ENCODE measurements at regions not wholly inside any gene's neighbourhood (a gene's known extent, or its start where the extent isn't known, plus 50 kb on each side); places are given as distances from the start of the nearest gene placed in this dataset.

DNA sequence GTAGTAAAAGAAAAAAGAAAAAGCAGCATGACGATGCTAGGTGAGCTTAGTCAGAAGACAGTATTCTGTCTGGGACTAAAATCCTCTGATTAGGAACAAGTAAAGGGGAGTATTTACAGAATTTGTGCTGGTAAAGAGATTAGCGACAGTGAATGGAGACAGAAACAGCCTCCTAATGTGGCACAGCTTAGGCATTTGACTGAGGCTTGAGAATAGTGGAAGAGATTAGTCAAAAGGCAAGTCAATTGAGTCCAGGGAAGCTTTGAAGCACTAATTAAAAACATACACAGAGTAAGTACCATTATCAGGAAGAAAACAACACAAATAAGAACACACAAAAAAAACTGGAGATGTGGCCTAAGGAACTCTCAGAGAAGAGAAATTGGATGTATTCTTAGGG is 131.9 kb upstream of the CLEC14A start:
- ChIA-PET CTCF (interaction anchor here (0.7 to 1.6 kb wide), 2 partner anchors 11 to 13 kb away, joined by 3 to 4 read pairs; no protein-coding TSS in a partner anchor), POLR2A (no interaction called here)
- no peak for TF ChIP-seq CTCF (IDR thresholded peaks at IDR 0.05; ENCODE audit: insufficient read depth, low read length, missing control alignments)
- no peak for DNase-seq (ENCODE audit: low read depth, low spot score)
- H3K4me3 ChIP-seq (ENCODE audit: low read depth, low read length) = no peak overlapping the region

- CTCF ChIA-PET = no interaction called here
- DNase-seq (ENCODE audit: low read depth, low spot score) = no peak
- TF ChIP-seq CTCF (IDR thresholded peaks at IDR 0.05; ENCODE audit: insufficient read depth, low read length, missing control alignments) = no peak
- POLR2A ChIA-PET = no interaction called here
- H3K4me3 ChIP-seq (ENCODE audit: low read depth, low read length) = no peak overlapping the region
Measured at GRCh38 chr14:38385836-38386235, 129.9 kb upstream of the CLEC14A start.

GRCh38 chr14:38385343-38385742 is 129.4 kb upstream of the CLEC14A start:
- H3K4me3 ChIP-seq (ENCODE audit: low read depth, low read length) = no peak overlapping the region
- no peak for DNase-seq (ENCODE audit: low read depth, low spot score)
- TF ChIP-seq CTCF (IDR thresholded peaks at IDR 0.05; ENCODE audit: insufficient read depth, low read length, missing control alignments) = no peak
- POLR2A ChIA-PET = no interaction called here
- CTCF ChIA-PET = no interaction called here

DNA sequence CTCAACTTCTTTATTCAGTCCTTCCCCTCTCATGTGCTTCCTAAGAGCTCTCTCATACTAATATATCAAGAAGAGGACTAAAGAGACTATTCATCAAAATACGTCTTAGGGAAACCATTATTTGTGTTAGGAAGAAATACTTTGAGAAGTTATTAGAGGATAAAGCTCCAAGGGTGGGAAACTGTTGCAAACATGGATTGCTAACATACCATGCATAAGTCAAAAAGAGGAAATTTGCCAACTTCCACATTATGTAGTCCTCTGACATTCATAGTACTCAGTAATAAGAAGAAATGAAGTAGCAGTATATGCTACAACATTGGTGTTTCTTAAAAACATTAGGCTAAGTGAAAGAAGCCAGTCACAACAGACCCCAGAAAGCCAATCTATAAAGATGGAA is 128.8 kb upstream of the CLEC14A start:
- CTCF ChIA-PET = interaction anchor here (1.0 to 1.1 kb wide), 2 partner anchors 10 to 19 kb away, joined by 3 read pairs; no protein-coding TSS in a partner anchor
- POLR2A ChIA-PET = no interaction called here
- no peak for TF ChIP-seq CTCF (IDR thresholded peaks at IDR 0.05; ENCODE audit: insufficient read depth, low read length, missing control alignments)

GRCh38 chr14:38367922-38368321 is 112.0 kb upstream of the CLEC14A start:
- H3K4me3 ChIP-seq (ENCODE audit: low read depth, low read length) = no peak overlapping the region
- POLR2A ChIA-PET = no interaction called here
- CTCF ChIA-PET = interaction anchor here (0.9 to 1.5 kb wide), 3 partner anchors 10 to 157 kb away, joined by 3 to 4 read pairs (median 4); no protein-coding TSS in a partner anchor
- no peak for TF ChIP-seq CTCF (IDR thresholded peaks at IDR 0.05; ENCODE audit: insufficient read depth, low read length, missing control alignments)
- DNase-seq (ENCODE audit: low read depth, low spot score) = no peak

More for the DNA sequence above, 128.8 kb upstream of the CLEC14A start:
- DNase-seq (ENCODE audit: low read depth, low spot score) = no peak
- no peak overlapping the region for H3K4me3 ChIP-seq (ENCODE audit: low read depth, low read length)

- H3K4me3 ChIP-seq (ENCODE audit: low read depth, low read length) = no peak overlapping the region
- DNase-seq (ENCODE audit: low read depth, low spot score) = no peak
- no peak for TF ChIP-seq CTCF (IDR thresholded peaks at IDR 0.05; ENCODE audit: insufficient read depth, low read length, missing control alignments)
- ChIA-PET CTCF (interaction anchor here (0.6 to 1.9 kb wide), 6 partner anchors 9 to 463 kb away, joined by 3 to 5 read pairs (median 3); no protein-coding TSS in a partner anchor), POLR2A (interaction anchor here (0.6 kb wide), 1 partner anchor 9 kb away, joined by 3 read pairs; no protein-coding TSS in a partner anchor)
Measured at GRCh38 chr14:38366374-38366773, 110.5 kb upstream of the CLEC14A start.
